Karpas-422 (cell line): ENCODE measurements at regions not wholly inside any gene's neighbourhood (a gene's known extent, or its start where the extent isn't known, plus 50 kb on each side); places are given as distances from the start of the nearest gene placed in this dataset.

ENCODE experiments used
- DNase-seq: peaks from one replicate; pipeline ENCODE4 v3.0.0-alpha.2; 2015
- H2AFZ ChIP-seq: fragments of 200-600 bp; sonication (generic); 2 replicates; pipeline ENCODE4 v1.6.1; 2014; ENCODE audit warnings: antibody characterized with exemption, low read length, mixed read lengths
- H3K27ac ChIP-seq: fragments of 200-600 bp; sonication (generic); 2 replicates; pipeline ENCODE4 v1.5.1; 2014; ENCODE audit warnings: mild to moderate bottlenecking, low read length, moderate library complexity
- H3K27me3 ChIP-seq: fragments of 200-600 bp; sonication (generic); 2 replicates; pipeline ENCODE4 v1.6.1; 2014; ENCODE audit warnings: low read length, mixed read lengths
- H3K36me3 ChIP-seq: fragments of 200-600 bp; sonication (generic); 2 replicates; pipeline ENCODE4 v1.6.1; 2014; ENCODE audit warnings: low read length, mixed read lengths; ENCODE audit not compliant: insufficient read depth
- H3K4me1 ChIP-seq: fragments of 200-600 bp; sonication (generic); 2 replicates; pipeline ENCODE4 v1.6.1; 2014; ENCODE audit warnings: mild to moderate bottlenecking, low read length, mixed read lengths
- H3K4me2 ChIP-seq: fragments of 200-600 bp; sonication (generic); 2 replicates; pipeline ENCODE4 v1.6.1; 2014; ENCODE audit warnings: low read length, low read depth, mild to moderate bottlenecking; ENCODE audit not compliant: poor library complexity, severe bottlenecking
- H3K4me3 ChIP-seq: fragments of 200-600 bp; sonication (generic); 2 replicates; pipeline ENCODE4 v1.5.1; 2014; ENCODE audit warnings: mild to moderate bottlenecking, antibody characterized with exemption, low read length, mixed read lengths
- H3K79me2 ChIP-seq: fragments of 200-600 bp; sonication (generic); 2 replicates; pipeline ENCODE4 v1.6.1; 2014; ENCODE audit warnings: mild to moderate bottlenecking, low read length, mixed read lengths
- H3K9ac ChIP-seq: fragments of 200-600 bp; sonication (generic); 2 replicates; pipeline ENCODE4 v1.6.0; 2014; ENCODE audit warnings: low read length
- H3K9me2 ChIP-seq: fragments of 200-600 bp; sonication (generic), shearing (Covaris generic); replicated peaks from 2 replicates; pipeline ENCODE4 v1.6.0; 2014; ENCODE audit warnings: mild to moderate bottlenecking, low read length, moderate library complexity; ENCODE audit not compliant: insufficient read depth
- H3K9me3 ChIP-seq: fragments of 300-700, 200-600 bp; sonication (generic); 2 replicates; pipeline ENCODE4 v1.6.1; 2014; ENCODE audit warnings: low read length, mixed read lengths
- H4K20me1 ChIP-seq: fragments of 200-600 bp; sonication (generic); 2 replicates; pipeline ENCODE4 v1.6.1; 2014; ENCODE audit warnings: mild to moderate bottlenecking, antibody characterized with exemption, low read length, low read depth; ENCODE audit not compliant: insufficient read depth

- H3K4me3 ChIP-seq = no peak overlapping the region
- no peak overlapping the region for H3K4me2 ChIP-seq
- no peaks in the 10 kb centered on the region for H3K4me1 ChIP-seq
- H4K20me1 ChIP-seq = no peaks in the 10 kb centered on the region
- no peaks in the 10 kb centered on the region for H3K36me3 ChIP-seq
- H3K79me2 ChIP-seq = no peaks in the 10 kb centered on the region
- H3K9ac ChIP-seq = no peak overlapping the region
- H3K9me3 ChIP-seq = no peaks in the 10 kb centered on the region
- DNase-seq = no peak
- no peaks in the 10 kb centered on the region for H3K27me3 ChIP-seq
- no peak overlapping the region for H2AFZ ChIP-seq
- H3K27ac ChIP-seq = no peak overlapping the region
- H3K9me2 ChIP-seq = no peaks in the 10 kb centered on the region
These were observed 743.6 kb downstream of the KCNJ2 start for GRCh38 chr17:70912716-70913485.

GRCh38 chr17:70916469-70916868 is 747.1 kb downstream of the KCNJ2 start:
- no peaks in the 10 kb centered on the region for H3K27me3 ChIP-seq
- H3K9me3 ChIP-seq = no peaks in the 10 kb centered on the region
- H3K9me2 ChIP-seq = no peaks in the 10 kb centered on the region; the same call in 1 of the 2 replicates
- H2AFZ ChIP-seq = no peak overlapping the region
- H3K36me3 ChIP-seq = no peaks in the 10 kb centered on the region
- no peaks in the 10 kb centered on the region for H3K79me2 ChIP-seq
- no peak for DNase-seq
- H4K20me1 ChIP-seq = no peaks in the 10 kb centered on the region
- H3K27ac ChIP-seq = no peak overlapping the region
- H3K9ac ChIP-seq = no peak overlapping the region
- H3K4me3 ChIP-seq = no peak overlapping the region
- H3K4me2 ChIP-seq = no peak overlapping the region
- H3K4me1 ChIP-seq = no peaks in the 10 kb centered on the region

- Histone ChIP-seq H3K4me1 (no peaks in the 10 kb centered on the region), H4K20me1 (no peaks in the 10 kb centered on the region), H3K9me3 (no peaks in the 10 kb centered on the region), H3K79me2 (no peaks in the 10 kb centered on the region), H3K27me3 (no peaks in the 10 kb centered on the region), H3K27ac (no peak overlapping the region), H3K4me3 (no peak overlapping the region), H3K9ac (no peak overlapping the region), H3K36me3 (no peaks in the 10 kb centered on the region), H3K9me2 (no peaks in the 10 kb centered on the region; the same call in 1 of the 2 replicates), H2AFZ (no peak overlapping the region), H3K4me2 (no peak overlapping the region)
- DNase-seq = no peak
These were observed 749.9 kb downstream of the KCNJ2 start for GRCh38 chr17:70919241-70919640.

- no peak overlapping the region for H2AFZ ChIP-seq
- H3K36me3 ChIP-seq = no peaks in the 10 kb centered on the region
- no peak for DNase-seq
- no peaks in the 10 kb centered on the region for H3K9me3 ChIP-seq
- no peak overlapping the region for H3K4me2 ChIP-seq
- H3K9me2 ChIP-seq = no peaks in the 10 kb centered on the region; the same call in 1 of the 2 replicates
- H3K27ac ChIP-seq = no peak overlapping the region
- no peaks in the 10 kb centered on the region for H4K20me1 ChIP-seq
- no peak overlapping the region for H3K4me3 ChIP-seq
- H3K4me1 ChIP-seq = no peaks in the 10 kb centered on the region
- no peaks in the 10 kb centered on the region for H3K27me3 ChIP-seq
- no peaks in the 10 kb centered on the region for H3K79me2 ChIP-seq
- no peak overlapping the region for H3K9ac ChIP-seq
These were observed 751.1 kb downstream of the KCNJ2 start for GRCh38 chr17:70920416-70920815.

GRCh38 chr17:70922268-70922667 is 752.9 kb downstream of the KCNJ2 start:
- Histone ChIP-seq H3K27me3 (no peaks in the 10 kb centered on the region), H2AFZ (no peak overlapping the region), H4K20me1 (no peaks in the 10 kb centered on the region), H3K9me2 (no peaks in the 10 kb centered on the region; the same call in 1 of the 2 replicates), H3K4me1 (no peaks in the 10 kb centered on the region), H3K9ac (no peak overlapping the region), H3K4me3 (no peak overlapping the region), H3K27ac (no peak overlapping the region), H3K36me3 (no peaks in the 10 kb centered on the region), H3K4me2 (no peak overlapping the region), H3K9me3 (no peaks in the 10 kb centered on the region), H3K79me2 (no peaks in the 10 kb centered on the region)
- no peak for DNase-seq

GRCh38 chr17:70924776-70925175 is 755.4 kb downstream of the KCNJ2 start:
- Histone ChIP-seq H3K36me3 (no peaks in the 10 kb centered on the region), H3K9me2 (no peaks in the 10 kb centered on the region; the same call in 1 of the 2 replicates), H3K27me3 (no peaks in the 10 kb centered on the region), H3K4me2 (no peak overlapping the region), H4K20me1 (no peaks in the 10 kb centered on the region), H3K27ac (no peak overlapping the region), H3K4me1 (no peaks in the 10 kb centered on the region), H3K9me3 (no peaks in the 10 kb centered on the region), H3K79me2 (no peaks in the 10 kb centered on the region), H3K9ac (no peak overlapping the region), H3K4me3 (no peak overlapping the region), H2AFZ (no peak overlapping the region)
- no peak for DNase-seq

GRCh38 chr17:70929226-70929625 is 759.9 kb downstream of the KCNJ2 start:
- no peaks in the 10 kb centered on the region for H3K9me2 ChIP-seq
- no peak overlapping the region for H2AFZ ChIP-seq
- H3K27me3 ChIP-seq = no peaks in the 10 kb centered on the region
- H3K79me2 ChIP-seq = no peaks in the 10 kb centered on the region
- no peak overlapping the region for H3K27ac ChIP-seq
- H3K4me2 ChIP-seq = no peak overlapping the region
- no peak for DNase-seq
- no peaks in the 10 kb centered on the region for H4K20me1 ChIP-seq
- H3K36me3 ChIP-seq = no peaks in the 10 kb centered on the region
- H3K4me1 ChIP-seq = no peaks in the 10 kb centered on the region
- H3K4me3 ChIP-seq = no peak overlapping the region
- H3K9me3 ChIP-seq = no peaks in the 10 kb centered on the region
- H3K9ac ChIP-seq = no peak overlapping the region

- Histone ChIP-seq H3K9me2 (no peaks in the 10 kb centered on the region), H3K4me1 (no peaks in the 10 kb centered on the region), H4K20me1 (no peaks in the 10 kb centered on the region), H3K9ac (no peak overlapping the region), H3K4me3 (no peak overlapping the region), H2AFZ (no peak overlapping the region), H3K27ac (no peak overlapping the region), H3K4me2 (no peak overlapping the region), H3K27me3 (no peaks in the 10 kb centered on the region), H3K79me2 (no peaks in the 10 kb centered on the region), H3K9me3 (no peaks in the 10 kb centered on the region), H3K36me3 (no peaks in the 10 kb centered on the region)
- no peak for DNase-seq
These were observed 764.9 kb downstream of the KCNJ2 start for GRCh38 chr17:70934231-70934630.
